ENCODE measurements at regions not wholly inside any gene's neighbourhood (a gene's known extent, or its start where the extent isn't known, plus 50 kb on each side); places are given as distances from the start of the nearest gene placed in this dataset.

GRCh38 chr16:11423315-11424117, 78.3 kb downstream of the RMI2 start:
- no peak for TF ChIP-seq ZNF274 (IDR thresholded peaks at IDR 0.05; ENCODE audit: low read depth, low read length)
- no peak for TF ChIP-seq YY1 (IDR thresholded peaks at IDR 0.05; ENCODE audit: insufficient read depth, insufficient read length)
